HUES6 (cell line): ENCODE measurements at regions not wholly inside any gene's neighbourhood (a gene's known extent, or its start where the extent isn't known, plus 50 kb on each side); places are given as distances from the start of the nearest gene placed in this dataset.

Experiments
- H3K27ac ChIP-seq: 2 replicates; pipeline ENCODE4 v1.7.0; 2013; ENCODE audit warnings: low read depth, mild to moderate bottlenecking, low read length, inconsistent platforms
- H3K27me3 ChIP-seq: 2 replicates; pipeline ENCODE4 v1.6.1; 2013; ENCODE audit warnings: low read length; ENCODE audit not compliant: control insufficient read depth, insufficient read depth
- H3K36me3 ChIP-seq: 2 replicates; pipeline ENCODE4 v1.6.1; 2013; ENCODE audit warnings: low read length; ENCODE audit not compliant: control insufficient read depth, insufficient read depth
- H3K4me1 ChIP-seq: 2 replicates; pipeline ENCODE4 v1.6.1; 2013; ENCODE audit warnings: low read length; ENCODE audit not compliant: control insufficient read depth, insufficient read depth
- H3K4me3 ChIP-seq: 2 replicates; pipeline ENCODE4 v1.5.1; 2013; ENCODE audit warnings: low read depth, low read length
- H3K9ac ChIP-seq: one replicate; pipeline ENCODE4 v1.6.1; 2013; ENCODE audit warnings: mild to moderate bottlenecking, low read length
- H3K9me3 ChIP-seq: 2 replicates; pipeline ENCODE4 v1.6.1; 2013; ENCODE audit warnings: low read depth, low read length; ENCODE audit not compliant: control insufficient read depth, insufficient read depth

GRCh38 chr20:60808701-60809100 lies 443.4 kb upstream of the CDH4 start:
- H3K27ac ChIP-seq: no peak overlapping the region
- H3K9ac ChIP-seq: no peak overlapping the region
- no peaks in the 10 kb centered on the region for H3K36me3 ChIP-seq
- peaks cover 14% of the 10 kb centered on the region for H3K9me3 ChIP-seq
- no peaks in the 10 kb centered on the region for H3K27me3 ChIP-seq
- H3K4me1 ChIP-seq: peaks cover 21% of the 10 kb centered on the region
- H3K4me3 ChIP-seq: no peak overlapping the region

- Histone ChIP-seq H3K9ac (no peak overlapping the region), H3K4me3 (no peak overlapping the region), H3K4me1 (peaks cover 3% of the 10 kb centered on the region; the same call in 1 of the 2 replicates), H3K36me3 (no peaks in the 10 kb centered on the region), H3K27ac (no peak overlapping the region), H3K27me3 (no peaks in the 10 kb centered on the region), H3K9me3 (peaks cover 17% of the 10 kb centered on the region)
Observed at GRCh38 chr20:60810561-60810960, 441.5 kb upstream of the CDH4 start.

DNA sequence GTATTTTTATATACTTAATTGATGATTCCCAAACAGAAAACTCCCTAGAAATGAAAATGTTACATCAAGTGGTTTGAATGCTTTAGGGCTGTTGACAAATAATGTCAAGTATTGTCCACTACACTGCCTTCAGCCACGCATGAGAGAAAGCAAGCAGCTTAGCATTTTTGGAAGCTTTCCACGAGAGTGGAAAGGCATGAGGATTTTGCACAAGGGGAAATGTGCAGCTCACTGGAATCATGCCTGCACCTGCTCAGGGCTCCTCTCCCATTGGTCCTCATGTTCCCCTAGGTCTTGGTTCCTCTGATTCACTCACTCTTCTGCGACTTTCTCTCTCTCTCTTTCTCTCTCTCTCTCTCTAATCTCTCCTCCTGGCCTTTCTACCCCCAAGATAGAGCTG lies 439.5 kb upstream of the CDH4 start:
- Histone ChIP-seq H3K27ac (no peak overlapping the region), H3K9ac (no peak overlapping the region), H3K9me3 (peaks cover 26% of the 10 kb centered on the region), H3K4me1 (no peaks in the 10 kb centered on the region), H3K27me3 (no peaks in the 10 kb centered on the region), H3K4me3 (no peak overlapping the region), H3K36me3 (no peaks in the 10 kb centered on the region)

GRCh38 chr20:60813066-60813465 lies 439.0 kb upstream of the CDH4 start:
- no peaks in the 10 kb centered on the region for H3K36me3 ChIP-seq
- no peak overlapping the region for H3K9ac ChIP-seq
- H3K9me3 ChIP-seq: peaks cover 21% of the 10 kb centered on the region
- no peaks in the 10 kb centered on the region for H3K4me1 ChIP-seq
- no peak overlapping the region for H3K27ac ChIP-seq
- no peak overlapping the region for H3K4me3 ChIP-seq
- H3K27me3 ChIP-seq: no peaks in the 10 kb centered on the region

DNA sequence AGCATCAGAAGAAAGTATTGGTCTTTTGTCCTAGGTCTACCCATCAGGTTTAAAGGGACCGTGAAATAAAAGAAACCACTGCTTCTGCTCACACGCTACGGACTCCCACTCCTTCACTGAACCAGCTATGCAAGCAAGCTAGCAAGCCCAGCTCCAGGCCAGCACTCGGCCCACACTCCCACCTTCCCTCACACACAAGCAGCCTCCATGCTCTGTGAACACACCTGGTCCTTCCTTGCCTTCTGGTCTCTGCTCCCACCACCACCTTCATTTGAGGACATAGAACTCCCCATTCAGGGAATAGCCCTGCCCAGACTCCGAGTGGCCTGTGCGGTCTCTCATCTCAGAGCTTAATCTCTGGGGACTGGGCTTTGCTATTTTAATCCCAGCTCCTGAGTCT lies 436.4 kb upstream of the CDH4 start:
- H3K4me1 ChIP-seq: no peaks in the 10 kb centered on the region
- H3K27ac ChIP-seq: no peak overlapping the region
- H3K36me3 ChIP-seq: no peaks in the 10 kb centered on the region
- H3K9ac ChIP-seq: no peak overlapping the region
- H3K9me3 ChIP-seq: peaks cover 23% of the 10 kb centered on the region
- no peak overlapping the region for H3K4me3 ChIP-seq
- no peaks in the 10 kb centered on the region for H3K27me3 ChIP-seq

- Histone ChIP-seq H3K27ac (no peak overlapping the region), H3K36me3 (no peaks in the 10 kb centered on the region), H3K4me1 (no peaks in the 10 kb centered on the region), H3K9me3 (peaks cover 17% of the 10 kb centered on the region), H3K4me3 (no peak overlapping the region), H3K27me3 (no peaks in the 10 kb centered on the region), H3K9ac (no peak overlapping the region)
Observed at GRCh38 chr20:60816901-60817300, 435.2 kb upstream of the CDH4 start.

- no peaks in the 10 kb centered on the region for H3K4me1 ChIP-seq
- H3K4me3 ChIP-seq: no peak overlapping the region
- peaks cover 14% of the 10 kb centered on the region for H3K9me3 ChIP-seq
- no peaks in the 10 kb centered on the region for H3K36me3 ChIP-seq
- H3K27ac ChIP-seq: no peak overlapping the region
- no peaks in the 10 kb centered on the region; the same call in 1 of the 2 replicates for H3K27me3 ChIP-seq
- H3K9ac ChIP-seq: no peak overlapping the region
Observed at GRCh38 chr20:60817891-60818290, 434.2 kb upstream of the CDH4 start.

- H3K9me3 ChIP-seq: peaks cover 14% of the 10 kb centered on the region; the same call in 1 of the 2 replicates
- H3K4me3 ChIP-seq: no peak overlapping the region
- no peaks in the 10 kb centered on the region; the same call in 1 of the 2 replicates for H3K27me3 ChIP-seq
- no peaks in the 10 kb centered on the region for H3K4me1 ChIP-seq
- no peaks in the 10 kb centered on the region for H3K36me3 ChIP-seq
- no peak overlapping the region for H3K9ac ChIP-seq
- H3K27ac ChIP-seq: no peak overlapping the region
Observed at GRCh38 chr20:60819511-60819910, 432.6 kb upstream of the CDH4 start.

- Histone ChIP-seq H3K9ac (no peak overlapping the region), H3K9me3 (peaks cover 12% of the 10 kb centered on the region; the same call in 1 of the 2 replicates), H3K27ac (no peak overlapping the region), H3K27me3 (no peaks in the 10 kb centered on the region; the same call in 1 of the 2 replicates), H3K36me3 (no peaks in the 10 kb centered on the region), H3K4me1 (no peaks in the 10 kb centered on the region), H3K4me3 (no peak overlapping the region)
Observed at GRCh38 chr20:60820149-60820548, 431.9 kb upstream of the CDH4 start.

DNA sequence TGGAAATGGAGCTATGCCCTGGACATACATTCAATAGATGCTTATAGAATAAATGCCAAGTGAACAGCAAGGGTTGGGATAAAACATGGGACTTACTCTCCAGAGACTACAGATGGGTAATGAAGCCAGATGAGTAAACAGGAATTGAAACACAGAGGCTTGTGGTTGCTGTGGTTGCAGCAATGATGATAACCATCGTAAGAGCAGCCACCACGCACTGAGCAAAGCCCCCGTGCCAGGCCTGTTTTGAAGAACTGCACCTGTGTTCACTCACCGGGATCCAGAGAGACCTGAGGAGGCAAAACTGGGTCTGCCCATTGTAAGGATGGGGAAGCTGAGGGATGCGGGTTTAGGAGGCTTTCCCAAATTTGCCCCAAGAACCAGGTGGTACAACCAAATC lies 431.1 kb upstream of the CDH4 start:
- H3K9ac ChIP-seq: no peak overlapping the region
- no peaks in the 10 kb centered on the region for H3K36me3 ChIP-seq
- no peaks in the 10 kb centered on the region for H3K4me1 ChIP-seq
- no peak overlapping the region for H3K4me3 ChIP-seq
- no peaks in the 10 kb centered on the region; the same call in 1 of the 2 replicates for H3K27me3 ChIP-seq
- no peak overlapping the region for H3K27ac ChIP-seq
- peaks cover 11% of the 10 kb centered on the region; the same call in 1 of the 2 replicates for H3K9me3 ChIP-seq

DNA sequence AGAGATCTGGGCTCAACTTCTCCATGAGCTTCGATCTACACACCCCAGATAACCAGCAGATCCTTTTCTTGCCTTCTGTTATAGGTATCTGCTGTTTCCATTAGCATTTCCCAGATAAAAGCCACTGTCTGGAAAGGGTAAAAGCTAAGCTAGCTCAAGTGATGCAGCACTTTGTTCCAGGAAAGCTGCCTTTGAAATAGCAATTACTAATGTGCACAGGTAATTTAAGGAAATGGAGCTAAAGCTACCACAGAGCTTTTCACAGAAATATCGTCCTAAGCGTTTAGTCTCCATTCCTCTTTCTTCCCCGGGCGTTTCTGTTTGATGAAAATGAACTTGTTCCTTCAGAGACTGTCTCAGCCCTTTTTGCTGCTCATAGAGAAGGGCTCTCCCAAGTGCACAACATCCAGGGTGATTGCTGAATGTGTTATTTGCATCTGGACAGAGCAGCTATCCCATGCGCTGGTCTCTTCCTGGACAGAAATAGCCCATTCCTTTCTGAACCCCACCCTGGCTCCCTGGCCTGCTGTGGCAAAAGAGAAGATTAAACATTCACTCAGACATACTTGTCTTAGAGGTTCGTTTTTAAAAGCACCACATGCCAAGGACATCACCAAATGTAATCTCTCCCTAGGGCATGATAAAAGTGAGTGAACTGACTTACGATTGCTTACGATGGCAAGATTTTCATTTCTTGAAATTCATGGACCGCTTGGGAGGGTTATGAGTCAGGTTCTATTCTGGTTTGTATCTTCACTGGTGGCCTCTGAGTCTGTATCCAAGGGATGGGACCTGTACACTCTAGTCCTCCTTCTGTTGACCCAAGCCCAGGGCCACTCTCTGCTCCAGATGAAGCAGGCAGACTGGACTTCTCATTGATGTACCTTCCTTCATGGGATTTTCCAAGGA lies 429.1 kb upstream of the CDH4 start:
- Histone ChIP-seq H3K27me3 (no peaks in the 10 kb centered on the region; the same call in 1 of the 2 replicates), H3K27ac (no peak overlapping the region), H3K9ac (no peak overlapping the region), H3K4me1 (no peaks in the 10 kb centered on the region), H3K4me3 (no peak overlapping the region), H3K36me3 (no peaks in the 10 kb centered on the region), H3K9me3 (peaks cover 8% of the 10 kb centered on the region; the same call in 1 of the 2 replicates)
